GM19397 (cell line): ENCODE measurements at regions not wholly inside any gene's neighbourhood (a gene's known extent, or its start where the extent isn't known, plus 50 kb on each side); places are given as distances from the start of the nearest gene placed in this dataset.
"Not testable (repeated sequence)": the region's sequence is repeated elsewhere in the genome, so short reads cannot be mapped to it uniquely, and the experiment has no call there.

Experiments used
- ATAC-seq: cut with Tn5 transposase; IDR thresholded peaks from one replicate; pipeline ENCODE4 v1.9.1; 2021; ENCODE audit warnings: mild to moderate bottlenecking, moderate library complexity; ENCODE audit not compliant: unreplicated experiment

- ATAC-seq: peak; percentile 67
Observed at GRCh38 chrY:18325499-18326279, 220.8 kb upstream of the HSFY1 start.

- peak; percentile 52 for ATAC-seq
Observed at GRCh38 chrY:18326280-18326875, 220.1 kb upstream of the HSFY1 start.

- ATAC-seq: not testable (repeated sequence)
Observed at GRCh38 chrY:18342496-18342895, 204.0 kb upstream of the HSFY1 start.
